Prostate gland (tissue), 2 donors: ENCODE measurements at regions not wholly inside any gene's neighbourhood (a gene's known extent, or its start where the extent isn't known, plus 50 kb on each side); places are given as distances from the start of the nearest gene placed in this dataset.

Source experiments
- CTCF ChIP-seq, 4 experiments: fragments of 200-600 bp in 2 of 4; fragments of 450-650 bp in 2 of 4; sonication (generic) in 2 of 4; IDR thresholded peaks; 1 replicate in 3 of 4; 2 replicates in 1 of 4; pipeline ENCODE4 v1.5.1; 2016 to 2019; ENCODE audit warnings: antibody characterized with exemption in 4 of 4, mild to moderate bottlenecking in 2 of 4, moderate library complexity in 2 of 4
- POLR2A ChIP-seq: fragments of 450-650 bp; IDR thresholded peaks from one replicate; pipeline ENCODE4 v1.6.1; 2016; ENCODE audit warnings: antibody characterized with exemption, mild to moderate bottlenecking

DNA sequence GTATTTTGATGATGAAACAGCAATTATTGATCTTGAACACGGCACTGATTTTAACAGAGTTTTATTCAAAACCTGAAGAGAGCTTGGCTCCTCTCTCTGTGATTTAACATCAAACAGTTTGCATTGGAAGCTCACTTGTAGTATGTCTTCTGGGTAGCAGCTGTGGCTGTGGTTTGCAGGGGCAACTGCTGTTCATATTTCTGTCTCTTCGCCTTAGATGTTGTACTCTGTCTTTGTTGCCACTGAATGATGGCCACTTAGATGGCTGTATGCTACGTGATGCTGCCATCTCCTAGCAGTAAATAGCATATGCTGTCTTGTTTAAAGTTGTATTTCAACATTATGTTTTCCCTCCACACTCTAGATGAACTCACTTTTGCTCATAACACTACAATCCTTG, 1743.0 kb upstream of the TENM3 start:
- no peak for TF ChIP-seq POLR2A
- no peak for TF ChIP-seq CTCF (IDR thresholded peaks at IDR 0.05)
